ENCODE measurements at regions not wholly inside any gene's neighbourhood (a gene's known extent, or its start where the extent isn't known, plus 50 kb on each side); places are given as distances from the start of the nearest gene placed in this dataset.

GRCh38 chr10:129366450-129366849, 100.6 kb upstream of the MGMT start:
- TF ChIP-seq POLR2AphosphoS5 (IDR thresholded peaks at IDR 0.05; ENCODE audit: low read depth, low read length) = no peak
- TF ChIP-seq FOXP2 (optimal IDR thresholded peaks at IDR 0.05; ENCODE audit: borderline replicate concordance, extremely low read depth, extremely low read length, insufficient read depth) = no peak
- TF ChIP-seq TAF1 (IDR thresholded peaks at IDR 0.05; ENCODE audit: borderline replicate concordance, insufficient read depth, low read length) = no peak
- TF ChIP-seq REST (IDR thresholded peaks at IDR 0.05; ENCODE audit: insufficient read depth in 1 of 2, low read depth in 2 of 2, low read length in 2 of 2) = no peak
- no peak for TF ChIP-seq SIN3A (IDR thresholded peaks at IDR 0.05; ENCODE audit: borderline replicate concordance, insufficient read depth, low read length)

Measured in PFSK-1 (cell line).